LNCaP clone FGC (cell line): ENCODE measurements at regions not wholly inside any gene's neighbourhood (a gene's known extent, or its start where the extent isn't known, plus 50 kb on each side); places are given as distances from the start of the nearest gene placed in this dataset.
"Not testable (repeated sequence)": the region's sequence is repeated elsewhere in the genome, so short reads cannot be mapped to it uniquely, and the experiment has no call there.

ENCODE experiments used
- DNase-seq: peaks from one replicate; pipeline ENCODE4 v3.0.0-alpha.2; 2011; ENCODE audit warnings: low read depth
- H3K4me3 ChIP-seq: 2 replicates; pipeline ENCODE4 v1.5.1; 2011; ENCODE audit warnings: mild to moderate bottlenecking, low read depth, low read length, control low read depth
- CTCF ChIP-seq: IDR thresholded peaks from 2 replicates; pipeline ENCODE4 v1.5.1; 2012; ENCODE audit warnings: mild to moderate bottlenecking; ENCODE audit not compliant: control insufficient read depth, insufficient read depth; ENCODE audit errors: extremely low read depth

DNA sequence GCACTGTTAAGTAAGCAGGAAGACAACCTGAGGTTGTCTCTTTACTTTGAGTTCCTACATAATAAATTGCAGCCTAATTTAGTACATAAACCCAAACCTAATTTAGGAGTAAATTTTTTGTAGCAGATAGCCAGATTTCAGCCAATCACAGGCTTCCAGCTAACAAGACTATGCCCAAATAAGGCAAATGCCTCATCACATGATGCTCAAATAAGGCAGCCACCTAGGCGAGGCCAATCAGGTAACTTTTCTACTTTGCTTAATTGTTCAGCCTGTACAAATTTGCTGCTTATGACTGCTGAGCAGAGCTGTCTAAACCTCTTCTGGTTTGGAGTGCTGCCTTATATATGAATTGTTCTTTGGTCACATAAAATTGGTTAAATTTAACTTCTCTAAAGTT lies 1118.7 kb upstream of the TMEM132C start:
- H3K4me3 ChIP-seq = no peak overlapping the region
- TF ChIP-seq CTCF = no peak
- no peak for DNase-seq

DNA sequence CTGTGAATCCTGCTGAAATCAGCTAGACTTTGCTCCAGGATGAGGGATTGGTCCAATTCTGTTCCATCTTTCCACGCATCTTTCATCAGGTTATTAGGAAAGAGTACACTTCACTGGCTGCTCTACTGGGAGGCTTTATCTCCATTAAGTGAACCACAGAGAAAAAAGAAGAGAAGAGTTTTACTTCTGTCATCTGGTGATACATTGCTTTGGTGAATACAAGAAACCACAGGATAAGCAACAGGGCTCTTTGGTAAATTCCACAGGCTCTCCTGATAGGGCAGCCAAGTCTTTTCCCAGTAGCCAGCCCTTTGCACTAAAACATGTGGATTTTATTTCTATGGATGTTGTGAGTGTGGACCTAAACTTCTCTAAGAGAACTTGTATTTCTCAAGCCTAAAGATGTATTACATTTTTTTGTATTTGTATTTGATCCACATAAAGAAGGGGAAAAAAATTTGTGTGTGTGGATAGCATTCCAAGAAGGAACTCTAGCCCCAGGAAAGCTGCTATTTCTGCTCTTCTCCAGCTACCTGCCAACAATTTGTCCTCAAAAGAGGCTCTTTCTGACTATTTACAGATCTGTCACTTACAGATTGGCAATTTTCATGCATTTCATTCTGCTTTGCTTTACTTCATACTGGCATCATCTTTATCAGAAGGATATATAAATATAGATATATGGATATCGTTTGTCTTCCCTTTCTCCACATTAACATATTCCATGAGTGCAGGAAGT lies 1117.6 kb upstream of the TMEM132C start:
- TF ChIP-seq CTCF = no peak
- no peak overlapping the region for H3K4me3 ChIP-seq
- no peak for DNase-seq

DNA sequence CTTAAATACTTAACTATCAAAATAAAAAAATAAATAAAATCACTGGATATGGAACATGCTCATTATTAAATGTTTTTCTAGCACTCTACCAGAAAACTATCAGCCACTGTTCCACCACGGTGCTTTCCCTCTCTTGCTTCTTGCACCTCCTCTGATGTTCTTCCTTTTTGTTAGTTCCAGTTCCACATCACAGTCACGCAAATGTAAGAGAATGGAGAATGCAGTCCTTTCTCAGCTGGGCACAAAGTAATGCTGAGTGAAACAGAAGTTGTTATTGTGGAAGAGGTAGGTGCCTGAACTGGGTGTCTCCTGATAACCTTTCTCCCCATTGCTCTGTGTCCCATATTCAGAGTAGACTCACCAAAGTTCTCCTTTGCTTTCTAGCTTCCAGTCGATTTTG lies 1116.9 kb upstream of the TMEM132C start:
- no peak for TF ChIP-seq CTCF
- no peak for DNase-seq

DNA sequence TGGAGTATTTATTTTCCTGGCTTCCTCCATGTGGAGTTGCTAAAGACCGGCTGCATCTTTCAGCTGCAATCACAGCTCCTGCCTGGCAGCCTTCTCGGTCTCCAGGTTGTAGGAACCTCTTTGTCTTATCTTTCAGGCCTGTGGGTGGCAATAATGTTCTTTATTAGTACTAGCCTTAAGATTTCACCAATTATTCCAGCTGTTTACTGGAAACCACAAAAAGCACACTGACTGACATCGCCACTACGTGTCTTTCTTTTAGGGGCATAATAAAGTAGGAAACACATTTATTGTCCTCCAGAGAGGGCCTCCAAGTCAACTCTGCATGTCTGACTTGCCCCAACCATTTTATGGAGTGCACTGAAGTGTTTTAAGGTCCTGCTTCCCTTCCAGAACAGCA lies 1116.5 kb upstream of the TMEM132C start:
- DNase-seq = no peak
- no peak for TF ChIP-seq CTCF
- no peak overlapping the region for H3K4me3 ChIP-seq

More for the DNA sequence above, 1116.9 kb upstream of the TMEM132C start:
- no peak overlapping the region for H3K4me3 ChIP-seq

- no peak overlapping the region for H3K4me3 ChIP-seq
- DNase-seq = no peak
- no peak for TF ChIP-seq CTCF
Measured at GRCh38 chr12:127150956-127151355, 1116.0 kb upstream of the TMEM132C start.

DNA sequence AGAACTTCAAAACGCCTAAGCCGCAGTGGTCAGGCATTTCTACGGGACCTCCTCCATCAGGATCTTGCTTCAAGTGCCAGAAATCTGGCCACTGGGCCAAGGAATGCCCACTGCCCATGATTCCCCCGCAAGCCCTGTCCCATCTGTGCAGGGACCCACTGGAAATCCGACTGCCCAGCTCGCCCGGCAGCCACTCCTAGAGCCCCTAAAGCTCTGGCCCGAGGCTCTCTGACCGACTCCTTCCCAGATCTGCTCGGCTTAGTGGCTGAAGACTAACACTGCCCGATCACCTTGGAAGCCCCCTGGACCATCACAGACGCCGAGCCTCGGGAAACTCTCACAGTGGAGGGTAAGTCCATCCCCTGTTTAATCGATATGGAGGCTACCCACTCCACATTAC lies 1113.0 kb upstream of the TMEM132C start:
- no peak overlapping the region for H3K4me3 ChIP-seq
- no peak for TF ChIP-seq CTCF
- no peak for DNase-seq

- DNase-seq = not testable (repeated sequence)
Measured at GRCh38 chr12:127154830-127155229, 1112.1 kb upstream of the TMEM132C start.

GRCh38 chr12:127155935-127156619 lies 1110.9 kb upstream of the TMEM132C start:
- H3K4me3 ChIP-seq, DNase-seq: not testable (repeated sequence)

More at GRCh38 chr12:127154830-127155229, 1112.1 kb upstream of the TMEM132C start:
- H3K4me3 ChIP-seq = not testable (repeated sequence)

DNA sequence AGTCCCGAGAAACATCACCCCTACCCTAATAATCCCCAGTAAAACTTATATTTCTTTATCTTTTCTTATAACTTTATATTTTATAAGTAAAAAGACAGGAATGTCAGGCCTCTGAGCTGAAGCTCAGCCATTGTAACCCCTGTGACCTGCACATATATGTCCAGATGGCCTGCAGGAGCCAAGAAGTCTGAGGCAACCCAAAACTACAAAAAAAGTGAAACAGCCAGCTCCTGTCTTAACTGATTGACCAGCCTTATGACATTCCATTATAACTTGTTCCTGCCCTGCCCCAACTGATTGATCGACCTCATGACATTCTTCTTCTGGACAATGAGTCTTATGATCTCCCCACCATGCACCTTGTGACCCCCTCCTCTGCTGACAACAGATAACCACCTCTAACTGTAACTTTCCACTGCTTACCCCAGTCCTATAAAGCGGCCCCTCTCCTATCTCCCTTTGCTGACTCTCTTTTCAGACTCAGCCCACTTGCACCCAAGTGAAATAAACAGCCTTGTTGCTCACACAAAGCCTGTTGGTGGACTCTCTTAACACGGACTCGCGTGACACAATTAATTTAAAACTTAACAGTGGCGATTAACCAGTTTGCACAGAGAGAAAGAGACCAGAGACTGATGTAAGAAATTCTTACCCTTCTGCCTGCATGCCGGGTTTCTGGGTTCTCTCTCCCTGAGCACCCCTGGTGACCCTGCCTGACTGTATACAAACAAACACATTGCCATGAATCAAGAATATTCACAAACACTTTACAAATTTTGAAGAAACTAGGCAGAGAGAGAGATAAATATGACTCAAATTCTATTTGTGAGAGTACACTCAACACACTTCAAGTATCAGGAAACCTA lies 1109.2 kb upstream of the TMEM132C start:
- not testable (repeated sequence) for H3K4me3 ChIP-seq, DNase-seq
